ENCODE measurements at regions not wholly inside any gene's neighbourhood (a gene's known extent, or its start where the extent isn't known, plus 50 kb on each side); places are given as distances from the start of the nearest gene placed in this dataset.
"Not testable (repeated sequence)": the region's sequence is repeated elsewhere in the genome, so short reads cannot be mapped to it uniquely, and the experiment has no call there.

- Histone ChIP-seq H3K27ac (ENCODE audit: low read length) (no peak overlapping the region), H3K36me3 (ENCODE audit: control insufficient read depth, insufficient read depth, low read length) (no peaks in the 10 kb centered on the region), H3K4me3 (ENCODE audit: low read depth in 2 of 2, low read length in 2 of 2) (no peak overlapping the region), H3K27me3 (ENCODE audit: control insufficient read depth, insufficient read depth, low read length) (no peaks in the 10 kb centered on the region), H3K4me1 (ENCODE audit: control insufficient read depth, insufficient read depth, low read length) (no peaks in the 10 kb centered on the region), H3K9me3 (ENCODE audit: control insufficient read depth, insufficient read depth, low read depth, low read length) (no peaks in the 10 kb centered on the region)
- intact Hi-C loops (cut with micrococcal nuclease; ENCODE audit: unreplicated experiment) (no loop called here), in situ Hi-C loops (cut with HindIII; ENCODE audit: low pct_unique_long_range_greater_than_20kb, low sequenced_read_pairs) (no loop called here)
- DNase-seq (ENCODE audit: low read depth, low spot score) (no peak), ATAC-seq (no peak)
- no peak for TF ChIP-seq SIN3A (IDR thresholded peaks at IDR 0.05; ENCODE audit: borderline replicate concordance, insufficient read depth, low read depth, low read length)
- TF ChIP-seq, protein P1, sequence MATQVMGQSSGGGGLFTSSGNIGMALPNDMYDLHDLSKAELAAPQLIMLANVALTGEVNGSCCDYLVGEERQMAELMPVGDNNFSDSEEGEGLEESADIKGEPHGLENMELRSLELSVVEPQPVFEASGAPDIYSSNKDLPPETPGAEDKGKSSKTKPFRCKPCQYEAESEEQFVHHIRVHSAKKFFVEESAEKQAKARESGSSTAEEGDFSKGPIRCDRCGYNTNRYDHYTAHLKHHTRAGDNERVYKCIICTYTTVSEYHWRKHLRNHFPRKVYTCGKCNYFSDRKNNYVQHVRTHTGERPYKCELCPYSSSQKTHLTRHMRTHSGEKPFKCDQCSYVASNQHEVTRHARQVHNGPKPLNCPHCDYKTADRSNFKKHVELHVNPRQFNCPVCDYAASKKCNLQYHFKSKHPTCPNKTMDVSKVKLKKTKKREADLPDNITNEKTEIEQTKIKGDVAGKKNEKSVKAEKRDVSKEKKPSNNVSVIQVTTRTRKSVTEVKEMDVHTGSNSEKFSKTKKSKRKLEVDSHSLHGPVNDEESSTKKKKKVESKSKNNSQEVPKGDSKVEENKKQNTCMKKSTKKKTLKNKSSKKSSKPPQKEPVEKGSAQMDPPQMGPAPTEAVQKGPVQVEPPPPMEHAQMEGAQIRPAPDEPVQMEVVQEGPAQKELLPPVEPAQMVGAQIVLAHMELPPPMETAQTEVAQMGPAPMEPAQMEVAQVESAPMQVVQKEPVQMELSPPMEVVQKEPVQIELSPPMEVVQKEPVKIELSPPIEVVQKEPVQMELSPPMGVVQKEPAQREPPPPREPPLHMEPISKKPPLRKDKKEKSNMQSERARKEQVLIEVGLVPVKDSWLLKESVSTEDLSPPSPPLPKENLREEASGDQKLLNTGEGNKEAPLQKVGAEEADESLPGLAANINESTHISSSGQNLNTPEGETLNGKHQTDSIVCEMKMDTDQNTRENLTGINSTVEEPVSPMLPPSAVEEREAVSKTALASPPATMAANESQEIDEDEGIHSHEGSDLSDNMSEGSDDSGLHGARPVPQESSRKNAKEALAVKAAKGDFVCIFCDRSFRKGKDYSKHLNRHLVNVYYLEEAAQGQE (IDR thresholded peaks at IDR 0.05; ENCODE audit: insufficient read depth in 1 of 2, low read depth in 2 of 2, low read length in 1 of 2) = no peak
- no peak for TF ChIP-seq TCF7L2 (IDR thresholded peaks at IDR 0.05; ENCODE audit: low read depth, low read length)
- TF ChIP-seq, protein P2, sequence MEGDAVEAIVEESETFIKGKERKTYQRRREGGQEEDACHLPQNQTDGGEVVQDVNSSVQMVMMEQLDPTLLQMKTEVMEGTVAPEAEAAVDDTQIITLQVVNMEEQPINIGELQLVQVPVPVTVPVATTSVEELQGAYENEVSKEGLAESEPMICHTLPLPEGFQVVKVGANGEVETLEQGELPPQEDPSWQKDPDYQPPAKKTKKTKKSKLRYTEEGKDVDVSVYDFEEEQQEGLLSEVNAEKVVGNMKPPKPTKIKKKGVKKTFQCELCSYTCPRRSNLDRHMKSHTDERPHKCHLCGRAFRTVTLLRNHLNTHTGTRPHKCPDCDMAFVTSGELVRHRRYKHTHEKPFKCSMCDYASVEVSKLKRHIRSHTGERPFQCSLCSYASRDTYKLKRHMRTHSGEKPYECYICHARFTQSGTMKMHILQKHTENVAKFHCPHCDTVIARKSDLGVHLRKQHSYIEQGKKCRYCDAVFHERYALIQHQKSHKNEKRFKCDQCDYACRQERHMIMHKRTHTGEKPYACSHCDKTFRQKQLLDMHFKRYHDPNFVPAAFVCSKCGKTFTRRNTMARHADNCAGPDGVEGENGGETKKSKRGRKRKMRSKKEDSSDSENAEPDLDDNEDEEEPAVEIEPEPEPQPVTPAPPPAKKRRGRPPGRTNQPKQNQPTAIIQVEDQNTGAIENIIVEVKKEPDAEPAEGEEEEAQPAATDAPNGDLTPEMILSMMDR (IDR thresholded peaks at IDR 0.05) = no peak
- TF ChIP-seq POLR2AphosphoS5 (IDR thresholded peaks at IDR 0.05; ENCODE audit: low read depth, low read length) = no peak
- no TSS peak for BruUV-seq (replicated peaks)
- CTCF ChIA-PET = no interaction called here
- POLR2A ChIA-PET = no interaction called here
Observed at GRCh38 chrX:13188731-13189309, 131.0 kb downstream of the ATXN3L start.

GRCh38 chrX:13186643-13187042 is 133.2 kb downstream of the ATXN3L start:
- CTCF ChIA-PET; H3K27ac ChIP-seq (ENCODE audit: low read length); POLR2A ChIA-PET; DNase-seq (ENCODE audit: low read depth, low spot score); H3K9me3 ChIP-seq (ENCODE audit: control insufficient read depth, insufficient read depth, low read depth, low read length); H3K4me1 ChIP-seq (ENCODE audit: control insufficient read depth, insufficient read depth, low read length); H3K36me3 ChIP-seq (ENCODE audit: control insufficient read depth, insufficient read depth, low read length); BruUV-seq (replicated peaks); intact Hi-C loops (cut with micrococcal nuclease; ENCODE audit: unreplicated experiment); ATAC-seq; H3K4me3 ChIP-seq (ENCODE audit: low read depth in 2 of 2, low read length in 2 of 2); H3K27me3 ChIP-seq (ENCODE audit: control insufficient read depth, insufficient read depth, low read length); in situ Hi-C loops (cut with HindIII; ENCODE audit: low pct_unique_long_range_greater_than_20kb, low sequenced_read_pairs): not testable (repeated sequence)

- DNase-seq (ENCODE audit: low read depth, low spot score) (no peak), ATAC-seq (no peak)
- H3K4me3 ChIP-seq (ENCODE audit: low read depth in 2 of 2, low read length in 2 of 2) = no peak overlapping the region
- BruUV-seq (replicated peaks) = no TSS peak
- H3K36me3 ChIP-seq (ENCODE audit: control insufficient read depth, insufficient read depth, low read length) = no peaks in the 10 kb centered on the region
- no peaks in the 10 kb centered on the region for H3K27me3 ChIP-seq (ENCODE audit: control insufficient read depth, insufficient read depth, low read length)
- POLR2A ChIA-PET = no interaction called here
- H3K27ac ChIP-seq (ENCODE audit: low read length) = no peak overlapping the region
- H3K9me3 ChIP-seq (ENCODE audit: control insufficient read depth, insufficient read depth, low read depth, low read length) = no peaks in the 10 kb centered on the region
- H3K4me1 ChIP-seq (ENCODE audit: control insufficient read depth, insufficient read depth, low read length) = no peaks in the 10 kb centered on the region
- intact Hi-C loops (cut with micrococcal nuclease; ENCODE audit: unreplicated experiment) (no loop called here), in situ Hi-C loops (cut with HindIII; ENCODE audit: low pct_unique_long_range_greater_than_20kb, low sequenced_read_pairs) (no loop called here)
- TF ChIP-seq, protein P1 (IDR thresholded peaks at IDR 0.05; ENCODE audit: insufficient read depth in 1 of 2, low read depth in 2 of 2, low read length in 1 of 2) = no peak
- TF ChIP-seq, protein P2 (IDR thresholded peaks at IDR 0.05) = no peak
- TF ChIP-seq SIN3A (IDR thresholded peaks at IDR 0.05; ENCODE audit: borderline replicate concordance, insufficient read depth, low read depth, low read length) = no peak
- CTCF ChIA-PET = no interaction called here
Observed at GRCh38 chrX:13180807-13181206, 136.4 kb upstream of the FAM9C start.
